ENCODE measurements at regions not wholly inside any gene's neighbourhood (a gene's known extent, or its start where the extent isn't known, plus 50 kb on each side); places are given as distances from the start of the nearest gene placed in this dataset.
A peak's percentile ranks its signal among the peaks of the same experiment; 100 is the strongest.

- DNase-seq: no peak
Observed at GRCh38 chr5:56540266-56540665, 275.1 kb upstream of the MAP3K1 start.

- DNase-seq: no peak
Observed at GRCh38 chr5:56538580-56538979, 276.8 kb upstream of the MAP3K1 start.

GRCh38 chr5:56535347-56535746, 280.0 kb upstream of the MAP3K1 start:
- no peak for DNase-seq

- no peak for DNase-seq
Observed at GRCh38 chr5:56534102-56534829, 281.1 kb upstream of the MAP3K1 start.

GRCh38 chr5:56532466-56532865, 282.9 kb upstream of the MAP3K1 start:
- no peak for DNase-seq

GRCh38 chr5:56530626-56531138, 284.7 kb upstream of the MAP3K1 start:
- no peak for DNase-seq

- DNase-seq: peak; percentile 61 to 86
Observed at GRCh38 chr5:56529666-56530430, 285.5 kb upstream of the MAP3K1 start.

GRCh38 chr5:56527174-56527573, 288.2 kb upstream of the MAP3K1 start:
- no peak for DNase-seq

- no peak for DNase-seq
Observed at GRCh38 chr5:56525113-56525512, 290.2 kb upstream of the MAP3K1 start.

GRCh38 chr5:56523790-56524575, 290.9 kb upstream of the ANKRD55 start:
- no peak for DNase-seq

- peak; percentile 54 to 55 for DNase-seq
Observed at GRCh38 chr5:56522960-56523359, 289.8 kb upstream of the ANKRD55 start.

GRCh38 chr5:56522169-56522568, 289.0 kb upstream of the ANKRD55 start:
- no peak for DNase-seq

- DNase-seq: no peak
Observed at GRCh38 chr5:56520986-56521730, 288.0 kb upstream of the ANKRD55 start.

- DNase-seq: no peak
Observed at GRCh38 chr5:56518820-56519219, 285.7 kb upstream of the ANKRD55 start.

GRCh38 chr5:56517011-56517416, 283.9 kb upstream of the ANKRD55 start:
- DNase-seq: peak; percentile 63 to 70

GRCh38 chr5:56516441-56516840, 283.3 kb upstream of the ANKRD55 start:
- DNase-seq: no peak

- DNase-seq: peak in 1 of 2 donors; percentile 24
Observed at GRCh38 chr5:56516035-56516434, 282.9 kb upstream of the ANKRD55 start.

GRCh38 chr5:56515011-56515410, 281.9 kb upstream of the ANKRD55 start:
- DNase-seq: no peak

- no peak for DNase-seq
Observed at GRCh38 chr5:56514245-56514644, 281.1 kb upstream of the ANKRD55 start.

- DNase-seq: no peak
Observed at GRCh38 chr5:56513141-56513540, 280.0 kb upstream of the ANKRD55 start.

- DNase-seq: no peak
Observed at GRCh38 chr5:56512313-56512996, 279.3 kb upstream of the ANKRD55 start.

Measured in inflammatory macrophage (primary cell).